ENCODE measurements at regions not wholly inside any gene's neighbourhood (a gene's known extent, or its start where the extent isn't known, plus 50 kb on each side); places are given as distances from the start of the nearest gene placed in this dataset.

- TF ChIP-seq YY1 (IDR thresholded peaks at IDR 0.05; ENCODE audit: insufficient read depth, insufficient read length) (no peak), ZNF274 (IDR thresholded peaks at IDR 0.05; ENCODE audit: low read depth, low read length) (no peak)
These were observed 91.0 kb upstream of the CBLB start for GRCh38 chr3:105959851-105960250.
